ENCODE measurements at regions not wholly inside any gene's neighbourhood (a gene's known extent, or its start where the extent isn't known, plus 50 kb on each side); places are given as distances from the start of the nearest gene placed in this dataset.

DNA sequence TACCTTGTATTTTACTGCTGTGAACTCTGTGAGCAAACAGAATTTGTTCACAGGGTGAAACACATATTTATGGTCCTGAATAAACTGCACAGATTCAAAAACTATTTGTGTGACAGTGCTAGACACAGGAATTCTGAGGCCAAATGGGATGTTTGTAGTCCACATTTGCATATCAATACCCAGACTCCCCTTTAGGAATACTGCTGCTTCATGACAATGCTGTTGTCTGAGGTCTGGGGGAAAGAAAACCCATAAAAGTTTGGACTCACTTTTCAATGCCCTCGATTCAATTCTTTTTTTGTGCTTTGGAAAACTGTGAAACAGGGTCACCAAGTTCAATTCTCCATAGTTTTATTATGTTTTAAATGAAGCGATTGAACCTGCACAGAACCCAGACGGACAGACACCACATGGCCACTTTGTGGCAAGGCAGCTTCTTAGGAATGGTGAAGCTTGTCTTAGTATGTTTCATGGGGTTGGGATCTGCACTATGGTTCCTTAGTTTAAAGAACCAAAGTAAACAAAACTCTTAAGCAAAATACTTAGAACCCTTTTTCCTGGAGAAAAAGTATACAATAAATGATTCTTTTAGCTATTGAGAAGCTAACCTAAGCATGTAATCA is 92.3 kb upstream of the MAD2L1 start:
- no peak for DNase-seq (ENCODE audit: low read depth)
- no peak overlapping the region for H3K4me3 ChIP-seq (ENCODE audit: low read depth, low read length)
- TF ChIP-seq, protein P1, sequence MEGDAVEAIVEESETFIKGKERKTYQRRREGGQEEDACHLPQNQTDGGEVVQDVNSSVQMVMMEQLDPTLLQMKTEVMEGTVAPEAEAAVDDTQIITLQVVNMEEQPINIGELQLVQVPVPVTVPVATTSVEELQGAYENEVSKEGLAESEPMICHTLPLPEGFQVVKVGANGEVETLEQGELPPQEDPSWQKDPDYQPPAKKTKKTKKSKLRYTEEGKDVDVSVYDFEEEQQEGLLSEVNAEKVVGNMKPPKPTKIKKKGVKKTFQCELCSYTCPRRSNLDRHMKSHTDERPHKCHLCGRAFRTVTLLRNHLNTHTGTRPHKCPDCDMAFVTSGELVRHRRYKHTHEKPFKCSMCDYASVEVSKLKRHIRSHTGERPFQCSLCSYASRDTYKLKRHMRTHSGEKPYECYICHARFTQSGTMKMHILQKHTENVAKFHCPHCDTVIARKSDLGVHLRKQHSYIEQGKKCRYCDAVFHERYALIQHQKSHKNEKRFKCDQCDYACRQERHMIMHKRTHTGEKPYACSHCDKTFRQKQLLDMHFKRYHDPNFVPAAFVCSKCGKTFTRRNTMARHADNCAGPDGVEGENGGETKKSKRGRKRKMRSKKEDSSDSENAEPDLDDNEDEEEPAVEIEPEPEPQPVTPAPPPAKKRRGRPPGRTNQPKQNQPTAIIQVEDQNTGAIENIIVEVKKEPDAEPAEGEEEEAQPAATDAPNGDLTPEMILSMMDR (IDR thresholded peaks at IDR 0.05; ENCODE audit: low read depth, low read length, missing control alignments), result no peak
- in situ Hi-C loops (cut with HindIII; ENCODE audit: low sequenced_read_pairs), result no loop called here

DNA sequence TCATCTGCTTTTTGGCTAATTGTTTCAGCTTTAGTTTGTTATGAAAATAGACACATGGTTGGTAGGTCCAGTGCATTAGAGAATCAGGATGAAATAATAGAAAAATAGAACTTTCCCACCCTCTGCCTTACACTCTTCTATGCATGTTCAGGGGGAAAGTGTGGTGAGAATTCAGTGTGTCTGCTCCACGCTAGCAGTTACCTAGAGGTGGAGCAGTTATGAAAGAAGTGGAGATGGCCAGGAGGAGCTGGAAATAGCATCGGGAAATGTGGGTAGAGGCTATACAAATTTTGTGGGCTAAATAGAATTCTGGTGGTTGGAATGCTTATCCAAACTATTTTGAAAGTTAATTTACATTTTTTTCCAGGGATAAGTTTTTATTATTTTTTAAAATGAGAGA is 91.4 kb upstream of the MAD2L1 start:
- in situ Hi-C loops (cut with HindIII; ENCODE audit: low sequenced_read_pairs), result no loop called here
- no peak overlapping the region for H3K4me3 ChIP-seq (ENCODE audit: low read depth, low read length)
- TF ChIP-seq, protein P1 (IDR thresholded peaks at IDR 0.05; ENCODE audit: low read depth, low read length, missing control alignments), result peak; percentile 16
- no peak for DNase-seq (ENCODE audit: low read depth)

DNA sequence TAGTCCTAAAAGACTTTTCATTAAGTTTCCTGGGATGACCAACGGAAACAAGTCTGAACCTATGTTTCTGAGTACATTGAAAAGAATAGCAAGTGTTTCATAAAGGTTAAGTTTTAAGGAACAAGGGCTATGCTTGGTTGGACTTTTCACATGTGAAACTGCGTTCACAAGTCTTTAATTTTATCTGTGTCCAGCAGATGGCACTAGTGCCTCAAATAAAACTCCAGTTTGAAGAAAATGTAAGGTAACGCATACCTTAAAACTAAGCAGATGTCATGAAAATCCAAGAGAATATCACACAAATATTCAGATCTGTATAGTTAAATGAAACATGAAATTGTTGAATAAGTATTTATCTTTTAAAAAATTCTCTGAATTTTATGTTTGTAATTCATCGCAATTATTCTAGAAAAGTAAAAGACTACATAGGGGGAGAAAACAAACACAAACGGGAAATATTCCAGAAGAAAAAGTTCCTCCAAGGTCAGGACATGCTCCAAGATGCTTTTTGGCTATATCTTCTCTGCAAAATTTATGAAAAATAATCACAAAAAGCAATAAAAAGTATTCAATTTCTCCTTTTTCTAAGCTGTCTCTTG is 89.6 kb upstream of the MAD2L1 start:
- no peak overlapping the region for H3K4me3 ChIP-seq (ENCODE audit: low read depth, low read length)
- in situ Hi-C loops (cut with HindIII; ENCODE audit: low sequenced_read_pairs), result no loop called here
- peak; percentile 84 for DNase-seq (ENCODE audit: low read depth)
- TF ChIP-seq, protein P1 (IDR thresholded peaks at IDR 0.05; ENCODE audit: low read depth, low read length, missing control alignments), result peak; percentile 37

DNA sequence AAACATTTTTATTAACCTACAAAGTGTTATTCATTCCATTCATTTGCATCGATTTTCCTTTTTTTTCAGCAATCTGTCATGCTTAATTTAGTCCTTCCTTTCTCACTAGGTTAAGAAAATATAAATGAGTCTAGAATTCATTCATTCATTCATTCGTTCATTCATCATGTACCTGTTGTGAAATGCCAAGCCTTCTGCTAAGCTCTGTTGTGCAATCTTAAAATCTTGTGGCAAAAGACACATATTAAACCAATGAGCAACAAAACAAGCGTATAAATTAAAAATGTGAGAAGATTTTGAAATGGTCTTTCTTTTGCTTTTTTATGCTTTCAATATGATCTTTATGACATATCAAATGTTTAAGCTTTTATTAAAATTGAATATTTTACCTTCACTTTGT is 88.6 kb upstream of the MAD2L1 start:
- DNase-seq (ENCODE audit: low read depth), result no peak
- TF ChIP-seq, protein P1 (IDR thresholded peaks at IDR 0.05; ENCODE audit: low read depth, low read length, missing control alignments), result no peak
- H3K4me3 ChIP-seq (ENCODE audit: low read depth, low read length), result no peak overlapping the region
- in situ Hi-C loops (cut with HindIII; ENCODE audit: low sequenced_read_pairs), result no loop called here

DNA sequence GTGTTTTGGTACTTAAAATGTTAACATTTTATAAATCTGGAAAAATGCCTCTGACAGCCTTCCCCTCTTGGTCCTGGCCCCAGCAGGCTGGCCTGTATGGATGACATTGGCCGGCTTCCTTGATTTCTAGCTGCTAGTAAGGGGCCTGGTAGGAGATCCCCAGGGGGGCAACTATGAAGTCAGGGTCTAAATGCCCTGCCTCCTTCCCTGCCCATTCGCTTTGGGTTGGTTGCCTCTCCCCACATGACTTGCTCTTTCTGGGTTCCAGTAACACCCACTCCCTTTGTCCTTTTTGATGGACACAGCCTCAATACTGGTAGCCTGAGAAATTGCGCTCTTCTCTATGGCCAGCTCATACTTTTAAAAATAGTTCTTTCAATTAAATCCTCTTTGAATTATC is 78.0 kb upstream of the MAD2L1 start:
- in situ Hi-C loops (cut with HindIII; ENCODE audit: low sequenced_read_pairs), result no loop called here
- DNase-seq (ENCODE audit: low read depth), result no peak
- no peak overlapping the region for H3K4me3 ChIP-seq (ENCODE audit: low read depth, low read length)
- TF ChIP-seq, protein P1 (IDR thresholded peaks at IDR 0.05; ENCODE audit: low read depth, low read length, missing control alignments), result no peak

DNA sequence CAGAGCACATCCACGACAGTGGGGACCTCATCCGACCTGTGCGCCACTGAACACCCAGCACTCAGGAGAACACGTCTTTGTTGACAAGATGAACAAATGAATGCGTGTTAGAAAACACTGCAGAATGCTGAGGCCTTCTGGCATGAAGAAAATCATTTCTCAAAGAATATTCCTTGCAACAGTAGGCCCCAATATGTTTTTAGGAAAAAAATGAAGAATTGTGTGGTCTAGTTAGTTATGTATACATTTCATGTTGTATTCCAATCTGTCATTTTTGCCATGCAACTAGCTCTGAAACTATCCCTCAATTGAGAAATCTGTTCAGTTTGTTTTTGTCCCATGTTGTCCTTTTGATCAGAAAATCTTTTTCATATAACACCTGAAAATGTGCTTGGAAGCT is 77.4 kb upstream of the MAD2L1 start:
- DNase-seq (ENCODE audit: low read depth), result no peak
- no peak overlapping the region for H3K4me3 ChIP-seq (ENCODE audit: low read depth, low read length)
- TF ChIP-seq, protein P1 (IDR thresholded peaks at IDR 0.05; ENCODE audit: low read depth, low read length, missing control alignments), result no peak
- in situ Hi-C loops (cut with HindIII; ENCODE audit: low sequenced_read_pairs), result no loop called here

Measured in astrocyte of the cerebellum (primary cell).